ENCODE measurements at regions not wholly inside any gene's neighbourhood (a gene's known extent, or its start where the extent isn't known, plus 50 kb on each side); places are given as distances from the start of the nearest gene placed in this dataset.
A peak's percentile ranks its signal among the peaks of the same experiment; 100 is the strongest.

DNA sequence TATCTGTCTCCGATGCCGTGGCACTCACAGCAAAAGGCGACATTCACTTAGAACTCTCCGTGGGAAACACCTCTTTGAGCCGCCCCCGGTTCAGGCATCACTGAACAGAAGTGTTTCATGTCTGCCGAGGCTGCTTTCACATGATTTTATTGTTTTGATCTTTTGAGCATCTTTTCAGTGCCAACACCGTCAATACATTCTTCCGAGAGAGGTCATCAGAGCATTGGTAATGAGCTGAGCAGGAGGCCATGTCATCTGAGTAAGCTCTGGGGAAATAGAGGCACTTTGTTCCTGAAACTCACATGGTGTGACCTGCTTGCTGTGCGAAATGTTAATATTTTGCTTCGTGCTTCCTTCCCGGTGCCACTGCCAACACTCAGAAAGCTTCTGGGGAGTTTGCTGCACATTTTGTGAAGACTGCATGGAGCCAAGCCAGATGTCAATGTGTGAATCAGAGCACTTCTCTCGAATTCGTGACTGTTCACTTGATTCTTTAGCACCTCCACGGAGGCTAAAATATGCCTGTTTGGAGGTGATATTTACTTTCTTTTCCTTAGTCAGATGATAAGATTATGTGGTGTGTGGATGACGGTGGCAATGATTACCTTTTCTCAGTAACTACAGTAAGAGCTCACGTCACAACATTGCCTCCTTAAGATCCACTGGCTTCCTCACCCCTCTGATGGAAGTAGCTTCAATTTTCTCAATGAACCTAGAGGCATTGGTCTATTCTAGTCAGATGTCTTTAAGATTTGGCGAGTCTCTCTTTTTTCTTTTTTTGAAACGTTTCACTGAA lies 222.3 kb upstream of the HS3ST1 start (continued):
- TF ChIP-seq RAD21 (IDR thresholded peaks at IDR 0.05; ENCODE audit: low read depth): peak; percentile 61
- no peak for TF ChIP-seq ZFX (IDR thresholded peaks at IDR 0.05)
- TF ChIP-seq, protein P1, sequence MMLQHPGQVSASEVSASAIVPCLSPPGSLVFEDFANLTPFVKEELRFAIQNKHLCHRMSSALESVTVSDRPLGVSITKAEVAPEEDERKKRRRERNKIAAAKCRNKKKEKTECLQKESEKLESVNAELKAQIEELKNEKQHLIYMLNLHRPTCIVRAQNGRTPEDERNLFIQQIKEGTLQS (IDR thresholded peaks at IDR 0.05): no peak
- peak; percentile 94 for TF ChIP-seq EGR1 (IDR thresholded peaks at IDR 0.05; ENCODE audit: low read depth)
- peak; percentile 61 for TF ChIP-seq YY1 (IDR thresholded peaks at IDR 0.05; ENCODE audit: extremely low read depth, insufficient replicate concordance, low read depth, low read length)
- TF ChIP-seq, protein P2, sequence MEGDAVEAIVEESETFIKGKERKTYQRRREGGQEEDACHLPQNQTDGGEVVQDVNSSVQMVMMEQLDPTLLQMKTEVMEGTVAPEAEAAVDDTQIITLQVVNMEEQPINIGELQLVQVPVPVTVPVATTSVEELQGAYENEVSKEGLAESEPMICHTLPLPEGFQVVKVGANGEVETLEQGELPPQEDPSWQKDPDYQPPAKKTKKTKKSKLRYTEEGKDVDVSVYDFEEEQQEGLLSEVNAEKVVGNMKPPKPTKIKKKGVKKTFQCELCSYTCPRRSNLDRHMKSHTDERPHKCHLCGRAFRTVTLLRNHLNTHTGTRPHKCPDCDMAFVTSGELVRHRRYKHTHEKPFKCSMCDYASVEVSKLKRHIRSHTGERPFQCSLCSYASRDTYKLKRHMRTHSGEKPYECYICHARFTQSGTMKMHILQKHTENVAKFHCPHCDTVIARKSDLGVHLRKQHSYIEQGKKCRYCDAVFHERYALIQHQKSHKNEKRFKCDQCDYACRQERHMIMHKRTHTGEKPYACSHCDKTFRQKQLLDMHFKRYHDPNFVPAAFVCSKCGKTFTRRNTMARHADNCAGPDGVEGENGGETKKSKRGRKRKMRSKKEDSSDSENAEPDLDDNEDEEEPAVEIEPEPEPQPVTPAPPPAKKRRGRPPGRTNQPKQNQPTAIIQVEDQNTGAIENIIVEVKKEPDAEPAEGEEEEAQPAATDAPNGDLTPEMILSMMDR (IDR thresholded peaks at IDR 0.05 in 2 of 3, conservative IDR thresholded peaks at IDR 0.05 in 1 of 3; ENCODE audit: borderline replicate concordance in 1 of 3, insufficient read depth in 1 of 3, low read depth in 2 of 3, low read length in 2 of 3): no peak

DNA sequence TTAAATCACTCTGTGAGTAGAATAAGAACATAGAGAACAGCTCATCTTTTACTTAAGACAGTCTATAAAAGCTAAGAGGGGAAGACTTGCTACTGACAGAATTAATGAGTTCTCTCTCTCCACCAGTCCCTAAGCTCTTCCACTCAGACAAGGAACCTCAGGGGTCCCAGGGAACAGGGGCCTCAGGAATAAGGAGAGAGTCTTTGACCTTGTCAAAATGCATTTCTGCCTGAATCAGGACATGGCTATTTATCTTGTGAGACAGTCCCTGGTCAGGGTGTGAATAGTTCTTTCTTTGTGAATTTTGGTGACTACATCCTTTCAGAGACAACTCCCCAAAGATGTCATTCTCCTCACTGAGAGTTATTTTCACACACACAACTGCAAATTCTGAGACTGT lies 218.7 kb upstream of the HS3ST1 start:
- Histone ChIP-seq H2AFZ (ENCODE audit: low read depth, low read length, poor library complexity, severe bottlenecking) (no peak overlapping the region), H3K9me3 (ENCODE audit: control insufficient read depth in 1 of 2, insufficient read depth in 1 of 2, low read depth in 1 of 2, low read length in 2 of 2) (no peaks in the 10 kb centered on the region), H3K4me3 (replicated peaks in 1 of 2; ENCODE audit: low read depth in 1 of 2, low read length in 2 of 2) (no peak overlapping the region), H3K36me3 (ENCODE audit: control insufficient read depth in 1 of 2, insufficient read depth in 2 of 2, low read length in 2 of 2) (peaks cover 0 to 8% of the 10 kb centered on the region in 2 experiments; a peak in 1 of 4 replicates), H3K9ac (ENCODE audit: low read length) (peak overlapping the region; percentile 32), H3K4me2 (ENCODE audit: low read length) (no peak overlapping the region), H4K20me1 (ENCODE audit: insufficient read depth) (no peaks in the 10 kb centered on the region), H3K4me1 (ENCODE audit: control insufficient read depth in 1 of 2, insufficient read depth in 2 of 2, low read length in 2 of 2) (peaks cover 23 to 76% of the 10 kb centered on the region in 2 experiments), H3K9me2 (ENCODE audit: insufficient read depth) (no peaks in the 10 kb centered on the region), H3K27ac (ENCODE audit: low read depth, low read length) (peak overlapping the region; percentile 95), H3K27me3 (ENCODE audit: insufficient read depth, low read length) (no peaks in the 10 kb centered on the region), H3K79me2 (ENCODE audit: insufficient read depth, low read length) (no peaks in the 10 kb centered on the region)
- ChIA-PET RAD21 (ENCODE audit: low non-redundant PET in 1 of 2, low total read pairs in 2 of 2, uncharacterized antibody in 2 of 2, unreplicated experiment in 2 of 2) (no interaction called here), POLR2A (interaction anchor here (1.1 to 2.0 kb wide), 2 partner anchors 15 to 51 kb away, joined by 3 to 6 read pairs; no protein-coding TSS in a partner anchor), CTCF (no interaction called here)
- DNase-seq (ENCODE audit: low read depth, low spot score): no peak
- intact Hi-C loops (cut with micrococcal nuclease): no loop called here
- no TSS peak for BruUV-seq (replicated peaks)
- TF ChIP-seq, protein P3, sequence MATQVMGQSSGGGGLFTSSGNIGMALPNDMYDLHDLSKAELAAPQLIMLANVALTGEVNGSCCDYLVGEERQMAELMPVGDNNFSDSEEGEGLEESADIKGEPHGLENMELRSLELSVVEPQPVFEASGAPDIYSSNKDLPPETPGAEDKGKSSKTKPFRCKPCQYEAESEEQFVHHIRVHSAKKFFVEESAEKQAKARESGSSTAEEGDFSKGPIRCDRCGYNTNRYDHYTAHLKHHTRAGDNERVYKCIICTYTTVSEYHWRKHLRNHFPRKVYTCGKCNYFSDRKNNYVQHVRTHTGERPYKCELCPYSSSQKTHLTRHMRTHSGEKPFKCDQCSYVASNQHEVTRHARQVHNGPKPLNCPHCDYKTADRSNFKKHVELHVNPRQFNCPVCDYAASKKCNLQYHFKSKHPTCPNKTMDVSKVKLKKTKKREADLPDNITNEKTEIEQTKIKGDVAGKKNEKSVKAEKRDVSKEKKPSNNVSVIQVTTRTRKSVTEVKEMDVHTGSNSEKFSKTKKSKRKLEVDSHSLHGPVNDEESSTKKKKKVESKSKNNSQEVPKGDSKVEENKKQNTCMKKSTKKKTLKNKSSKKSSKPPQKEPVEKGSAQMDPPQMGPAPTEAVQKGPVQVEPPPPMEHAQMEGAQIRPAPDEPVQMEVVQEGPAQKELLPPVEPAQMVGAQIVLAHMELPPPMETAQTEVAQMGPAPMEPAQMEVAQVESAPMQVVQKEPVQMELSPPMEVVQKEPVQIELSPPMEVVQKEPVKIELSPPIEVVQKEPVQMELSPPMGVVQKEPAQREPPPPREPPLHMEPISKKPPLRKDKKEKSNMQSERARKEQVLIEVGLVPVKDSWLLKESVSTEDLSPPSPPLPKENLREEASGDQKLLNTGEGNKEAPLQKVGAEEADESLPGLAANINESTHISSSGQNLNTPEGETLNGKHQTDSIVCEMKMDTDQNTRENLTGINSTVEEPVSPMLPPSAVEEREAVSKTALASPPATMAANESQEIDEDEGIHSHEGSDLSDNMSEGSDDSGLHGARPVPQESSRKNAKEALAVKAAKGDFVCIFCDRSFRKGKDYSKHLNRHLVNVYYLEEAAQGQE (IDR thresholded peaks at IDR 0.05; ENCODE audit: low read depth): no peak
- TF ChIP-seq EZH2 (IDR thresholded peaks at IDR 0.05) (no peak), SRF (IDR thresholded peaks at IDR 0.05; ENCODE audit: low read depth) (no peak), ELF1 (IDR thresholded peaks at IDR 0.05; ENCODE audit: borderline replicate concordance, low read depth) (no peak), POLR2A (IDR thresholded peaks at IDR 0.05; ENCODE audit: borderline replicate concordance, extremely low read depth, insufficient read depth, insufficient read length) (no peak), EZH2phosphoT487 (IDR thresholded peaks at IDR 0.05; ENCODE audit: borderline replicate concordance) (no peak), TCF7L2 (IDR thresholded peaks at IDR 0.05; ENCODE audit: borderline replicate concordance, extremely low read depth, insufficient read depth, insufficient read length) (no peak)
- TF ChIP-seq, protein P1 (IDR thresholded peaks at IDR 0.05): no peak
- TF ChIP-seq, protein P2 (IDR thresholded peaks at IDR 0.05 in 2 of 3, conservative IDR thresholded peaks at IDR 0.05 in 1 of 3; ENCODE audit: borderline replicate concordance in 1 of 3, insufficient read depth in 1 of 3, low read depth in 2 of 3, low read length in 2 of 3): no peak
- ATAC-seq: no peak
